Liver (tissue), 7 donors: ENCODE measurements at regions not wholly inside any gene's neighbourhood (a gene's known extent, or its start where the extent isn't known, plus 50 kb on each side); places are given as distances from the start of the nearest gene placed in this dataset.

ENCODE experiments used
- DNase-seq: peaks from one replicate; pipeline ENCODE4 v3.0.0-alpha.2; 2017; ENCODE audit warnings: low spot score
- H3K27ac ChIP-seq, 2 donors: one replicate each; pipeline ENCODE4 v1.7.0; 2013; ENCODE audit warnings: inconsistent platforms in 2 of 2, low read length in 2 of 2, control low read depth in 1 of 2, low read depth in 1 of 2, mild to moderate bottlenecking in 1 of 2
- H3K27me3 ChIP-seq, 4 donors: one replicate each; pipeline versions ENCODE4 v1.6.1 to v1.7.0; 2013; ENCODE audit warnings: low read length in 3 of 4, inconsistent platforms in 1 of 4, mild to moderate bottlenecking in 1 of 4, moderate library complexity in 1 of 4; ENCODE audit not compliant: control insufficient read depth in 4 of 4, insufficient read depth in 4 of 4
- H3K36me3 ChIP-seq, 4 donors: one replicate each; pipeline versions ENCODE4 v1.6.1 to v1.7.0; 2013; ENCODE audit warnings: low read length in 3 of 4, mild to moderate bottlenecking in 3 of 4, low read depth in 1 of 4, moderate library complexity in 1 of 4; ENCODE audit not compliant: control insufficient read depth in 4 of 4, insufficient read depth in 3 of 4
- H3K4me1 ChIP-seq, 4 donors: one replicate each; pipeline versions ENCODE4 v1.6.1 to v1.7.0; 2013; ENCODE audit warnings: low read length in 3 of 4, mild to moderate bottlenecking in 3 of 4, moderate library complexity in 1 of 4; ENCODE audit not compliant: control insufficient read depth in 4 of 4, insufficient read depth in 4 of 4
- H3K4me3 ChIP-seq, 3 donors: one replicate each; pipeline versions ENCODE4 v1.6.1 to v1.7.0; 2013; ENCODE audit warnings: low read length in 3 of 3, control low read depth in 1 of 3, low read depth in 1 of 3, mild to moderate bottlenecking in 1 of 3
- H3K9ac ChIP-seq, 2 donors: one replicate each; pipeline ENCODE4 v1.7.0; 2013; ENCODE audit warnings: low read length in 2 of 2, mild to moderate bottlenecking in 2 of 2, moderate library complexity in 2 of 2, control low read depth in 1 of 2, low read depth in 1 of 2
- H3K9me3 ChIP-seq, 4 donors: one replicate each; pipeline versions ENCODE4 v1.6.1 to v1.7.0; 2013; ENCODE audit warnings: low read length in 3 of 4; ENCODE audit not compliant: control insufficient read depth in 4 of 4
- ATF3 ChIP-seq: IDR thresholded peaks from 2 replicates; pipeline ENCODE4 v1.6.1; 2016; ENCODE audit warnings: antibody characterized with exemption
- EGR1 ChIP-seq, 2 donors: IDR thresholded peaks; 2 replicates each; pipeline ENCODE4 v1.6.1; 2016 to 2018; ENCODE audit warnings: antibody characterized with exemption in 2 of 2, low read depth in 2 of 2
- FOXA2 ChIP-seq: IDR thresholded peaks from 2 replicates; pipeline ENCODE4 v1.6.1; 2016; ENCODE audit warnings: antibody characterized with exemption
- GABPA ChIP-seq, 2 donors: IDR thresholded peaks in 1 of 2; conservative IDR thresholded peaks in 1 of 2; 2 replicates each; pipeline ENCODE4 v1.6.1; 2016; ENCODE audit warnings: antibody characterized with exemption in 2 of 2, mild to moderate bottlenecking in 1 of 2, moderate library complexity in 1 of 2
- HNF4A ChIP-seq, 2 donors: conservative IDR thresholded peaks; 2 replicates each; pipeline ENCODE4 v1.6.1; 2016; ENCODE audit warnings: antibody characterized with exemption in 2 of 2, mild to moderate bottlenecking in 2 of 2
- JUND ChIP-seq, 2 donors: IDR thresholded peaks; 2 replicates each; pipeline ENCODE4 v1.6.1; 2016; ENCODE audit warnings: antibody characterized with exemption in 2 of 2
- NR2F2 ChIP-seq: IDR thresholded peaks from 2 replicates; pipeline ENCODE4 v1.6.1; 2016; ENCODE audit warnings: antibody characterized with exemption
- RAD21 ChIP-seq, 2 donors: IDR thresholded peaks; 2 replicates each; pipeline ENCODE4 v1.6.1; 2016; ENCODE audit warnings: antibody characterized with exemption in 2 of 2, mild to moderate bottlenecking in 2 of 2
- REST ChIP-seq: IDR thresholded peaks from 2 replicates; pipeline ENCODE4 v1.6.1; 2016; ENCODE audit warnings: antibody characterized with exemption, mild to moderate bottlenecking
- RXRA ChIP-seq, 2 donors: IDR thresholded peaks; 2 replicates each; pipeline ENCODE4 v1.6.1; 2017 to 2018; ENCODE audit warnings: antibody characterized with exemption in 2 of 2, mild to moderate bottlenecking in 1 of 2
- SP1 ChIP-seq: IDR thresholded peaks from 2 replicates; pipeline ENCODE4 v1.6.1; 2018; ENCODE audit warnings: antibody characterized with exemption, mild to moderate bottlenecking
- TAF1 ChIP-seq: conservative IDR thresholded peaks from 2 replicates; pipeline ENCODE4 v1.6.1; 2016; ENCODE audit warnings: antibody characterized with exemption, mild to moderate bottlenecking
- YY1 ChIP-seq: IDR thresholded peaks from 2 replicates; pipeline ENCODE4 v1.6.1; 2016; ENCODE audit warnings: antibody characterized with exemption, mild to moderate bottlenecking
- ZBTB33 ChIP-seq: IDR thresholded peaks from 2 replicates; pipeline ENCODE4 v1.6.1; 2016; ENCODE audit warnings: antibody characterized with exemption
- WGBS: extraction: QIAGEN DNeasy Blood & Tissue Kit; methylation state at CpG from one replicate; pipeline ENCODE4 v1.1.7; 2013; 5-methylcytosine and 5-hydroxymethylcytosine counted together
- donor health status: healthy.
- donor health status: healthy.
- donor health status: healthy.
- donor health status: healthy.

GRCh38 chr1:98133131-98133530 is 212.3 kb upstream of the DPYD start:
- TF ChIP-seq JUND (IDR thresholded peaks at IDR 0.05) = no peak
- TF ChIP-seq NR2F2 = no peak
- TF ChIP-seq GABPA (IDR thresholded peaks at IDR 0.05 in 1 of 2, conservative IDR thresholded peaks at IDR 0.05 in 1 of 2) = no peak
- TF ChIP-seq RAD21 (IDR thresholded peaks at IDR 0.05) = no peak
- TF ChIP-seq SP1 = no peak
- no peak for TF ChIP-seq ATF3
- no peak for TF ChIP-seq ZBTB33
- TF ChIP-seq FOXA2 = no peak
- no peak for TF ChIP-seq YY1
- TF ChIP-seq TAF1 = no peak
- TF ChIP-seq RXRA (IDR thresholded peaks at IDR 0.05) = no peak
- TF ChIP-seq REST = no peak
- no peak for TF ChIP-seq HNF4A (conservative IDR thresholded peaks at IDR 0.05)
- TF ChIP-seq EGR1 (IDR thresholded peaks at IDR 0.05; ENCODE audit: low read depth in 2 of 2) = no peak
- DNase-seq = no peak
- H3K27me3 ChIP-seq = no peaks in the 10 kb centered on the region
- H3K4me1 ChIP-seq = peaks cover 0 to 3% (median 0%) of the 10 kb centered on the region in 4 donors
- no peaks in the 10 kb centered on the region for H3K36me3 ChIP-seq
- 45% methylated on average over 4 of the region's 4 CpGs for WGBS
- H3K4me3 ChIP-seq = no peak overlapping the region
- H3K9ac ChIP-seq = no peak overlapping the region
- H3K9me3 ChIP-seq = no peaks in the 10 kb centered on the region
- H3K27ac ChIP-seq = no peak overlapping the region

GRCh38 chr1:98130408-98130807 is 209.6 kb upstream of the DPYD start:
- no peak for DNase-seq
- Histone ChIP-seq H3K27ac (no peak overlapping the region), H3K4me1 (peaks cover 0 to 3% (median 0%) of the 10 kb centered on the region in 4 donors), H3K9ac (no peak overlapping the region), H3K36me3 (no peaks in the 10 kb centered on the region), H3K9me3 (no peaks in the 10 kb centered on the region), H3K27me3 (no peaks in the 10 kb centered on the region), H3K4me3 (no peak overlapping the region)
- 56% methylated on average over 1 of the region's 1 CpG for WGBS
- no peak for TF ChIP-seq EGR1 (IDR thresholded peaks at IDR 0.05; ENCODE audit: low read depth in 2 of 2)
- TF ChIP-seq FOXA2 = no peak
- no peak for TF ChIP-seq ATF3
